DND-41 (cell line): ENCODE measurements at regions not wholly inside any gene's neighbourhood (a gene's known extent, or its start where the extent isn't known, plus 50 kb on each side); places are given as distances from the start of the nearest gene placed in this dataset.

Source experiments
- ATAC-seq: fragments of 200-7000 bp; cut with Tn5 transposase; 3 replicates; pipeline ENCODE4 v1.9.1; 2021; ENCODE audit warnings: low read depth; ENCODE audit not compliant: insufficient read depth
- DNase-seq: peaks from one replicate; pipeline ENCODE4 v3.0.0-alpha.2; 2020
- H2AFZ ChIP-seq: 2 replicates; pipeline ENCODE4 v1.6.0; 2012; ENCODE audit warnings: low read depth, low read length
- H3K27ac ChIP-seq: 2 replicates; pipeline ENCODE4 v1.5.1; 2012; ENCODE audit warnings: low read length, inconsistent platforms
- H3K27me3 ChIP-seq: fragments of 200-600 bp; sonication (generic); 2 replicates; pipeline ENCODE4 v1.6.0; 2012; ENCODE audit warnings: low read length, mild to moderate bottlenecking, inconsistent platforms; ENCODE audit not compliant: insufficient read depth, poor library complexity
- H3K36me3 ChIP-seq: 2 replicates; pipeline ENCODE4 v1.5.1; 2012; ENCODE audit warnings: low read length, inconsistent platforms; ENCODE audit not compliant: insufficient read depth
- H3K4me1 ChIP-seq: 2 replicates; pipeline ENCODE4 v1.5.1; 2012; ENCODE audit warnings: mild to moderate bottlenecking, low read length; ENCODE audit not compliant: insufficient read depth
- H3K4me2 ChIP-seq: 2 replicates; pipeline ENCODE4 v1.6.0; 2012; ENCODE audit warnings: mild to moderate bottlenecking, moderate library complexity, low read length, inconsistent platforms; ENCODE audit not compliant: insufficient read depth
- H3K4me3 ChIP-seq, 2 experiments: fragments of 200-600 bp in 1 of 2; shearing (Covaris generic) in 1 of 2; 2 replicates each; pipeline ENCODE4 v1.5.1; 2012 to 2016; ENCODE audit warnings: inconsistent platforms in 2 of 2, low read length in 2 of 2, mild to moderate bottlenecking in 2 of 2, low read depth in 1 of 2, moderate library complexity in 1 of 2
- H3K79me2 ChIP-seq: 2 replicates; pipeline ENCODE4 v1.6.0; 2012; ENCODE audit warnings: low read length, inconsistent platforms; ENCODE audit not compliant: insufficient read depth
- H3K9ac ChIP-seq: 2 replicates; pipeline ENCODE4 v1.6.0; 2012; ENCODE audit warnings: low read depth, mild to moderate bottlenecking, inconsistent platforms, low read length, moderate library complexity
- H3K9me3 ChIP-seq: 2 replicates; pipeline ENCODE4 v1.5.1; 2012; ENCODE audit warnings: low read length, moderate library complexity, mild to moderate bottlenecking, inconsistent platforms; ENCODE audit not compliant: insufficient read depth, severe bottlenecking
- H4K20me1 ChIP-seq: 2 replicates; pipeline ENCODE4 v1.6.0; 2012; ENCODE audit warnings: low read length; ENCODE audit not compliant: insufficient read depth
- EZH2 ChIP-seq: IDR thresholded peaks from 3 replicates; pipeline ENCODE4 v1.6.1; 2012; ENCODE audit warnings: borderline replicate concordance, low read depth, mild to moderate bottlenecking, moderate library complexity, low read length, inconsistent platforms; ENCODE audit not compliant: severe bottlenecking
- TF ChIP-seq, protein P1 (sequence below): IDR thresholded peaks from 2 replicates; pipeline ENCODE4 v1.5.1; 2012; ENCODE audit warnings: borderline replicate concordance, low read length, moderate library complexity, mild to moderate bottlenecking; ENCODE audit not compliant: poor library complexity, severe bottlenecking; ENCODE audit errors: extremely low read depth

DNA sequence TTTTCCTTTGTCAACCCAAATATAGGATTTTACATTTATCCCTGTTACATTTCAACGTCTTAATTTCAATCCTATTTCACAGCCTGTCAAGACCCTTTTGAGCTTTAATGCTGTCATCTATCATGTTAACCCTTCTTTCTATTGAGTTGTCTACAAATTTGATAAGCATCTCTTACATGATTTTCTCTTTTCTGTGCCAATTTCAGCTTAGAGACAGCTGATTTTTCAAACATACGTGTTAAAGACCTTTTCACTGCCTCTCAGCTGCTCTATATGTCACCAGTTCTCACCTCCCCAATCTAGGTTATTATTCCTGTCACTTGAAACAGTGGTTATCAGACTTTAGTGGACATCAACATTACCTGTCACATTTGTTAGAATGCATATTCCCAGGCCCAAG is 181.3 kb downstream of the GXYLT1 start:
- no peak overlapping the region for H3K27ac ChIP-seq
- H3K9me3 ChIP-seq: no peaks in the 10 kb centered on the region
- no peaks in the 10 kb centered on the region for H4K20me1 ChIP-seq
- no peaks in the 10 kb centered on the region for H3K36me3 ChIP-seq
- no peaks in the 10 kb centered on the region for H3K79me2 ChIP-seq
- H3K4me1 ChIP-seq: no peaks in the 10 kb centered on the region
- H3K27me3 ChIP-seq: no peaks in the 10 kb centered on the region
- no peak overlapping the region for H3K9ac ChIP-seq
- no peak overlapping the region for H3K4me2 ChIP-seq
- TF ChIP-seq, protein P1, sequence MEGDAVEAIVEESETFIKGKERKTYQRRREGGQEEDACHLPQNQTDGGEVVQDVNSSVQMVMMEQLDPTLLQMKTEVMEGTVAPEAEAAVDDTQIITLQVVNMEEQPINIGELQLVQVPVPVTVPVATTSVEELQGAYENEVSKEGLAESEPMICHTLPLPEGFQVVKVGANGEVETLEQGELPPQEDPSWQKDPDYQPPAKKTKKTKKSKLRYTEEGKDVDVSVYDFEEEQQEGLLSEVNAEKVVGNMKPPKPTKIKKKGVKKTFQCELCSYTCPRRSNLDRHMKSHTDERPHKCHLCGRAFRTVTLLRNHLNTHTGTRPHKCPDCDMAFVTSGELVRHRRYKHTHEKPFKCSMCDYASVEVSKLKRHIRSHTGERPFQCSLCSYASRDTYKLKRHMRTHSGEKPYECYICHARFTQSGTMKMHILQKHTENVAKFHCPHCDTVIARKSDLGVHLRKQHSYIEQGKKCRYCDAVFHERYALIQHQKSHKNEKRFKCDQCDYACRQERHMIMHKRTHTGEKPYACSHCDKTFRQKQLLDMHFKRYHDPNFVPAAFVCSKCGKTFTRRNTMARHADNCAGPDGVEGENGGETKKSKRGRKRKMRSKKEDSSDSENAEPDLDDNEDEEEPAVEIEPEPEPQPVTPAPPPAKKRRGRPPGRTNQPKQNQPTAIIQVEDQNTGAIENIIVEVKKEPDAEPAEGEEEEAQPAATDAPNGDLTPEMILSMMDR: no peak
- no peak for TF ChIP-seq EZH2
- DNase-seq (no peak), ATAC-seq (no peak)
- no peak overlapping the region for H3K4me3 ChIP-seq
- no peak overlapping the region for H2AFZ ChIP-seq

DNA sequence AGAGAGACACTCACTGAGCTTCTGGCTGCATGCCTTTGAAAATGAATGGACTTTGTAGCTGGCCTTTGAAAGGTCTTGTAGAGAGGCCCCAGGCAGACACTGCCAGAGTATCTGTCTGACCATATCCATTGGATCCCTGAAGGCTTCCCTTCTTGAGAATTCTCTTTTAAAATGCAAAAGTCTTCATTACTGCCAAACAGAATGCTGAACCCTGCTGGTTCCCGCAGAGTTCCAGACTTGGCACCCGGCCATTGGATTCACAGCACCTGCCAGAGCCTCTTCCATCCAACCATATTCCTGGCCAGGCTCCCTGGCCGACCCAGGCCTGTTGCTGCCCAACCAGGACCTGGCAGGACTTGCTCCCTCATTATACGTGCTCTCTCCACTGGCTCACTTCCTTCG is 182.5 kb downstream of the GXYLT1 start:
- no peak overlapping the region for H3K9ac ChIP-seq
- H2AFZ ChIP-seq: no peak overlapping the region
- H3K27me3 ChIP-seq: no peaks in the 10 kb centered on the region
- no peaks in the 10 kb centered on the region for H3K9me3 ChIP-seq
- no peak for DNase-seq
- no peak for ATAC-seq
- H3K4me1 ChIP-seq: no peaks in the 10 kb centered on the region
- H3K4me3 ChIP-seq: no peak overlapping the region
- H4K20me1 ChIP-seq: no peaks in the 10 kb centered on the region
- TF ChIP-seq, protein P1: no peak
- no peak for TF ChIP-seq EZH2
- no peaks in the 10 kb centered on the region for H3K79me2 ChIP-seq
- H3K36me3 ChIP-seq: no peaks in the 10 kb centered on the region
- no peak overlapping the region for H3K4me2 ChIP-seq
- no peak overlapping the region for H3K27ac ChIP-seq

DNA sequence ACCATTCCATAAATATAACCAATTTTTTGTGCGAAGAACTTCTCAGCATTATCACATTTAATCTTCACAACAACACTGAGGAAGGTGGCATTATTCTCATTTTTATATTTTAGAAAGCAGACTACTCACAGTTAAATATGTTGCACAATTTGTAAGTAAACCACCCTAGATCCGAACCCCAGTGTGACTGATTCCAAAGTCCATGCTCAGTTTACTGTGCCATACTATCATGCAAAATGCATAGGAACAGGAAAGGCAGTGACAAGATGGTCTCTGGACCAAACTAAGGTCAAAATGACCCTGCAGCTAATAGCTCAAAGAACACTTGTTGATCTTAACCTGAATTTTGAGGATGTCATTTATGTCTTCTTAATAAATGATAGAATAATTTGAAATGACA is 185.4 kb downstream of the GXYLT1 start:
- no peaks in the 10 kb centered on the region for H4K20me1 ChIP-seq
- H3K27me3 ChIP-seq: no peaks in the 10 kb centered on the region
- ATAC-seq: no peak
- no peak overlapping the region for H3K4me3 ChIP-seq
- H3K4me1 ChIP-seq: no peaks in the 10 kb centered on the region
- H3K36me3 ChIP-seq: no peaks in the 10 kb centered on the region
- no peaks in the 10 kb centered on the region for H3K9me3 ChIP-seq
- H2AFZ ChIP-seq: no peak overlapping the region
- H3K79me2 ChIP-seq: no peaks in the 10 kb centered on the region
- TF ChIP-seq, protein P1: no peak
- TF ChIP-seq EZH2: no peak
- no peak for DNase-seq
- H3K27ac ChIP-seq: no peak overlapping the region
- H3K4me2 ChIP-seq: no peak overlapping the region
- no peak overlapping the region for H3K9ac ChIP-seq

DNA sequence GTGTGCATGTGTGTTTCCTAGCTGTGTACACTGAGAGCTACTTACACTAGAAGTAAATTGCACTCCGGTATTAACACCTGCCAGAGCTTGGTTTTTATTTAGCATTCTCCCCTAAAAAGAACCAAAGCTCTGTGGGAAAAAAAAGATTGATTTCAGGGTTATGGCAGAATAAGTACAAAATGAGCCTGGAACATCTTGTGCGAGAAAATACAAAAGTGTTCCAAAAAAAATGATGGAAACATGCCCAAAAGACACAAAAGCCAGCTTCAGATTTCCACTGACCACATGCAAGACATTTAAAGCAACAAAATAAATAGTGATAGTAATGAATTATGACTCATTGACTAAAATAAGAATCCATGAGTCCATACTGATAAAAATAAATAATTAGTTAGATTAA is 188.3 kb downstream of the GXYLT1 start:
- H3K27ac ChIP-seq: no peak overlapping the region
- H3K4me2 ChIP-seq: no peak overlapping the region
- H3K27me3 ChIP-seq: no peaks in the 10 kb centered on the region
- H2AFZ ChIP-seq: no peak overlapping the region
- ATAC-seq: no peak
- H3K36me3 ChIP-seq: no peaks in the 10 kb centered on the region
- no peaks in the 10 kb centered on the region for H4K20me1 ChIP-seq
- TF ChIP-seq, protein P1: no peak
- TF ChIP-seq EZH2: no peak
- H3K4me1 ChIP-seq: no peaks in the 10 kb centered on the region
- H3K9me3 ChIP-seq: no peaks in the 10 kb centered on the region
- H3K4me3 ChIP-seq: no peak overlapping the region
- no peak for DNase-seq
- H3K79me2 ChIP-seq: no peaks in the 10 kb centered on the region
- H3K9ac ChIP-seq: no peak overlapping the region
